Caco-2 (cell line): ENCODE measurements at regions not wholly inside any gene's neighbourhood (a gene's known extent, or its start where the extent isn't known, plus 50 kb on each side); places are given as distances from the start of the nearest gene placed in this dataset.

ENCODE experiments used
- BruUV-seq: library from RNA; stranded (reverse); fragments of 400-500 nt; replicated peaks from 2 replicates; lab custom pipeline; 2021; lab: Mats Ljungman, UMichigan
- CTCF ChIA-PET: fragments of 300-600 bp; sonication (Branson Sonifier 250); formaldehyde crosslinking; loops from one replicate; lab custom pipeline; 2022; ENCODE audit warnings: antibody characterized with exemption; lab: Charles Lee
- POLR2A ChIA-PET: fragments of 300-600 bp; sonication (Branson Sonifier 250); formaldehyde crosslinking; loops from one replicate; lab custom pipeline; 2022; ENCODE audit warnings: antibody characterized with exemption; lab: Charles Lee
- DNase-seq, 2 experiments: peaks; one replicate each; pipeline versions ENCODE4 v3.0.0 to v3.0.0-alpha.2; 2020 to 2022
- H3K27me3 ChIP-seq: replicated peaks from 2 replicates; pipeline ENCODE4 v1.6.0; 2011; ENCODE audit warnings: low read length; ENCODE audit not compliant: control insufficient read depth, insufficient read depth
- H3K36me3 ChIP-seq: 2 replicates; pipeline ENCODE4 v1.5.1; 2011; ENCODE audit warnings: low read length; ENCODE audit not compliant: control insufficient read depth, insufficient read depth
- H3K4me1 ChIP-seq: fragments of 250-450 bp; sonication (Bioruptor Pico); 2 replicates; pipeline ENCODE4 v1.5.1; 2020; ENCODE audit warnings: mild to moderate bottlenecking
- H3K4me3 ChIP-seq: 2 replicates; pipeline ENCODE4 v1.5.1; 2011; ENCODE audit warnings: low read depth, mild to moderate bottlenecking, control low read depth, low read length
- H3K9me3 ChIP-seq: fragments of 250-450 bp; sonication (Bioruptor Pico); 2 replicates; pipeline ENCODE4 v1.5.1; 2020; ENCODE audit warnings: mild to moderate bottlenecking, moderate library complexity
- H3K27ac Mint-ChIP-seq: one replicate; pipeline ENCODE4 v1.8.0; 2022; ENCODE audit warnings: mixed read lengths; ENCODE audit not compliant: unreplicated experiment
- H3K27me3 Mint-ChIP-seq: one replicate; pipeline ENCODE4 v1.8.0; 2022; ENCODE audit warnings: mixed read lengths; ENCODE audit not compliant: insufficient read depth, unreplicated experiment
- H3K36me3 Mint-ChIP-seq: one replicate; pipeline ENCODE4 v1.8.0; 2022; ENCODE audit warnings: mild to moderate bottlenecking, mixed read lengths; ENCODE audit not compliant: insufficient read depth, unreplicated experiment
- H3K4me1 Mint-ChIP-seq: one replicate; pipeline ENCODE4 v1.8.0; 2022; ENCODE audit warnings: low read depth, mixed read lengths; ENCODE audit not compliant: unreplicated experiment
- H3K4me3 Mint-ChIP-seq: one replicate; pipeline ENCODE4 v1.8.0; 2022; ENCODE audit warnings: mild to moderate bottlenecking, moderate library complexity, mixed read lengths; ENCODE audit not compliant: unreplicated experiment
- H3K9me3 Mint-ChIP-seq: one replicate; pipeline ENCODE4 v1.8.0; 2022; ENCODE audit warnings: mixed read lengths; ENCODE audit not compliant: unreplicated experiment
- intact Hi-C: fragments of 100-400 bp; cut with micrococcal nuclease; formaldehyde crosslinking; loops from one replicate; pipeline ENCODE4 v1.10.0; 2022; ENCODE audit not compliant: unreplicated experiment
- TF ChIP-seq, protein P1 (sequence below), 2 experiments: fragments of 200-600 bp in 1 of 2; IDR thresholded peaks; 1 replicate in 1 of 2; 2 replicates in 1 of 2; pipeline versions ENCODE4 v1.5.1 to v1.8.0; 2011 to 2022; ENCODE audit warnings: antibody characterized with exemption in 1 of 2, control low read depth in 1 of 2, inconsistent platforms in 1 of 2, low read depth in 1 of 2, low read length in 1 of 2, mild to moderate bottlenecking in 1 of 2, moderate library complexity in 1 of 2; ENCODE audit not compliant: insufficient read depth in 1 of 2, severe bottlenecking in 1 of 2, unreplicated experiment in 1 of 2

DNA sequence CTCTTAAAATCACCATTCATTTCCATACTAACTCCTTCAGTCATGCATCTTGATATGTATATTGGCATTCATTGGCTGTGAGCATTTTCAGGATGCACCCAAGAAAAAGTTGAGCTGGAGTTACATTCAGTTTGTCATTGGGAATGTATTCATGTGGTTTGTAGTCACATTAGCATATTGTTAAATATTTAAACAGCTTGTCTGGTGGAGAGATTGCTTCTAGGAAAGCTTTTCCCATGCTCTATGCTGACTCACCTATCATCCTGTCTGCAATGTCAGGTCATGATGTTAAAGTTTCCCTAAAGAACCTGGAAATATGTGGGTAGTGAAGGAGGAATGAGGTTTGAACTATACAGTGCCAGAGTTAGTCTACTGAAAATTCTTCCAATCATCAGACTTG is 583.6 kb downstream of the GALC start:
- intact Hi-C loops = no loop called here
- no peaks in the 10 kb centered on the region for H3K9me3 Mint-ChIP-seq
- TF ChIP-seq, protein P1, sequence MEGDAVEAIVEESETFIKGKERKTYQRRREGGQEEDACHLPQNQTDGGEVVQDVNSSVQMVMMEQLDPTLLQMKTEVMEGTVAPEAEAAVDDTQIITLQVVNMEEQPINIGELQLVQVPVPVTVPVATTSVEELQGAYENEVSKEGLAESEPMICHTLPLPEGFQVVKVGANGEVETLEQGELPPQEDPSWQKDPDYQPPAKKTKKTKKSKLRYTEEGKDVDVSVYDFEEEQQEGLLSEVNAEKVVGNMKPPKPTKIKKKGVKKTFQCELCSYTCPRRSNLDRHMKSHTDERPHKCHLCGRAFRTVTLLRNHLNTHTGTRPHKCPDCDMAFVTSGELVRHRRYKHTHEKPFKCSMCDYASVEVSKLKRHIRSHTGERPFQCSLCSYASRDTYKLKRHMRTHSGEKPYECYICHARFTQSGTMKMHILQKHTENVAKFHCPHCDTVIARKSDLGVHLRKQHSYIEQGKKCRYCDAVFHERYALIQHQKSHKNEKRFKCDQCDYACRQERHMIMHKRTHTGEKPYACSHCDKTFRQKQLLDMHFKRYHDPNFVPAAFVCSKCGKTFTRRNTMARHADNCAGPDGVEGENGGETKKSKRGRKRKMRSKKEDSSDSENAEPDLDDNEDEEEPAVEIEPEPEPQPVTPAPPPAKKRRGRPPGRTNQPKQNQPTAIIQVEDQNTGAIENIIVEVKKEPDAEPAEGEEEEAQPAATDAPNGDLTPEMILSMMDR (IDR thresholded peaks at IDR 0.05; ENCODE audit: insufficient read depth in 1 of 2, low read depth in 1 of 2, low read length in 1 of 2, severe bottlenecking in 1 of 2, unreplicated experiment in 1 of 2) = no peak

DNA sequence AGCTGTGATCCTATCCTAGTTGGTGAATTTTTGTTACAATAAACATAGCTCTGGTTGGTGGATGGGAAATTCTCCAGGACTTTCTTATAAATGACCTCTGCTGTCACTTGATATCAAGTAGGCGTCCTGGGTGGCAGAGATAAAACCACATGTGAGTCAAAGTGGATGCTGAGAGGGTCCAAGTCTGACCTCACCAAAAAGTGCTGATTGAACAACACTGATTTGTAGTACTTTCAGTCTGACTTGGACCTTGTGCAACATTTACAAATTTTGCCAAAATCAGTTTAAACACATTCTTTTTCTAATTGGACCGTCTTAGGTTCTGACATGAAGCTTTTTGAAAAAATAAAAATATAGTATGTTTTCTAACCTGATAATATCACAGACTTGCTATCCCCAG is 585.6 kb downstream of the GALC start:
- intact Hi-C loops = no loop called here
- Mint-ChIP-seq H3K9me3 (no peaks in the 10 kb centered on the region), H3K27ac (no peak overlapping the region), H3K4me1 (no peaks in the 10 kb centered on the region), H3K4me3 (no peak overlapping the region), H3K27me3 (no peaks in the 10 kb centered on the region), H3K36me3 (no peaks in the 10 kb centered on the region)
- no peak for DNase-seq
- BruUV-seq = no TSS peak
- ChIA-PET CTCF (no interaction called here), POLR2A (no interaction called here)
- Histone ChIP-seq H3K4me3 (no peak overlapping the region), H3K27me3 (no peaks in the 10 kb centered on the region), H3K4me1 (no peaks in the 10 kb centered on the region), H3K36me3 (no peaks in the 10 kb centered on the region), H3K9me3 (no peaks in the 10 kb centered on the region)
- TF ChIP-seq, protein P1 (IDR thresholded peaks at IDR 0.05; ENCODE audit: insufficient read depth in 1 of 2, low read depth in 1 of 2, low read length in 1 of 2, severe bottlenecking in 1 of 2, unreplicated experiment in 1 of 2) = no peak

More for the DNA sequence above, 583.6 kb downstream of the GALC start:
- no peak for DNase-seq
- H3K27ac Mint-ChIP-seq = no peak overlapping the region
- H3K4me3 Mint-ChIP-seq = no peak overlapping the region
- Histone ChIP-seq H3K27me3 (no peaks in the 10 kb centered on the region), H3K4me1 (no peaks in the 10 kb centered on the region), H3K9me3 (no peaks in the 10 kb centered on the region), H3K36me3 (no peaks in the 10 kb centered on the region), H3K4me3 (no peak overlapping the region)
- no TSS peak for BruUV-seq
- no peaks in the 10 kb centered on the region for H3K27me3 Mint-ChIP-seq
- POLR2A ChIA-PET = no interaction called here
- CTCF ChIA-PET = no interaction called here
- no peaks in the 10 kb centered on the region for H3K4me1 Mint-ChIP-seq
- no peaks in the 10 kb centered on the region for H3K36me3 Mint-ChIP-seq

DNA sequence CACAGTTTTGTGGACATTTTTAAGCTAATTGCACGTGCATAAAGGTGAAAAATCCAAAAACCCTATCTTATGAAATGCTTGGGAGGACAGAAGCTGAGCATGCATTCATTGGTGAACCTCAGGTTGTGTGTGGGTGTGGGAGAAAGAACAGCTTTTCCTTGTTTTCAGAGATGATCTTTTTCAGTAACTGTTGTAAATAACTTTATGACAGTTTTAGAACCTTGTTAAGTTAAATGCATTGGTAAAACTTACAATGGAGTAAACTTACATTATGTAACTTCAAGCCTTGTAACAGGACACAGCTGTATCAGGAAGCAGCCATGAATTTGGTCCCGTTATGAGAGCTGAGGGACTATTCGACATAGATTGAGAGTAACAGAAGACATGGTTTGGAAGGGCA is 587.4 kb downstream of the GALC start:
- BruUV-seq = no TSS peak
- Histone ChIP-seq H3K27me3 (no peaks in the 10 kb centered on the region), H3K4me1 (no peaks in the 10 kb centered on the region), H3K36me3 (no peaks in the 10 kb centered on the region), H3K4me3 (no peak overlapping the region), H3K9me3 (no peaks in the 10 kb centered on the region)
- Mint-ChIP-seq H3K4me1 (no peaks in the 10 kb centered on the region), H3K27ac (no peak overlapping the region), H3K27me3 (no peaks in the 10 kb centered on the region), H3K4me3 (no peak overlapping the region), H3K9me3 (no peaks in the 10 kb centered on the region), H3K36me3 (no peaks in the 10 kb centered on the region)
- intact Hi-C loops = no loop called here
- TF ChIP-seq, protein P1 (IDR thresholded peaks at IDR 0.05; ENCODE audit: insufficient read depth in 1 of 2, low read depth in 1 of 2, low read length in 1 of 2, severe bottlenecking in 1 of 2, unreplicated experiment in 1 of 2) = no peak
- POLR2A ChIA-PET = no interaction called here
- DNase-seq = no peak
- CTCF ChIA-PET = no interaction called here
